Urinary bladder (tissue), 3 donors: ENCODE measurements at regions not wholly inside any gene's neighbourhood (a gene's known extent, or its start where the extent isn't known, plus 50 kb on each side); places are given as distances from the start of the nearest gene placed in this dataset.
"Not testable (repeated sequence)": the region's sequence is repeated elsewhere in the genome, so short reads cannot be mapped to it uniquely, and the experiment has no call there.

Experiments
- DNase-seq: peaks from one replicate; pipeline ENCODE4 v3.0.0-alpha.2; 2015; ENCODE audit errors: extremely low spot score
- H3K27ac ChIP-seq: one replicate; pipeline ENCODE4 v1.5.1; 2013; ENCODE audit warnings: low read depth, mild to moderate bottlenecking, moderate library complexity
- H3K36me3 ChIP-seq: one replicate; pipeline ENCODE4 v1.6.1; 2013; ENCODE audit warnings: mild to moderate bottlenecking, moderate library complexity; ENCODE audit not compliant: insufficient read depth
- H3K4me1 ChIP-seq: one replicate; pipeline ENCODE4 v1.6.1; 2013; ENCODE audit warnings: mild to moderate bottlenecking, moderate library complexity; ENCODE audit not compliant: insufficient read depth
- H3K4me3 ChIP-seq: one replicate; pipeline ENCODE4 v1.5.1; 2013; ENCODE audit warnings: low read depth, low read length
- WGBS: extraction: QIAGEN DNeasy Blood & Tissue Kit; methylation state at CpG from one replicate; pipeline ENCODE4 v1.1.7; 2013; 5-methylcytosine and 5-hydroxymethylcytosine counted together
- donor health status: healthy with polysubstance abuse.
- donor health status: healthy.

- no peaks in the 10 kb centered on the region for H3K36me3 ChIP-seq
- DNase-seq = no peak
- no peak overlapping the region for H3K4me3 ChIP-seq
- 96% methylated on average over 14 of the region's 14 CpGs for WGBS
- no peak overlapping the region for H3K27ac ChIP-seq
- H3K4me1 ChIP-seq = no peaks in the 10 kb centered on the region
Observed at GRCh38 chr16:29320274-29320999, 86.1 kb downstream of the NPIPB11 start.

GRCh38 chr16:29319726-29320125 is 86.8 kb downstream of the NPIPB11 start:
- Histone ChIP-seq H3K4me3 (no peak overlapping the region), H3K4me1 (no peaks in the 10 kb centered on the region), H3K36me3 (no peaks in the 10 kb centered on the region), H3K27ac (no peak overlapping the region)
- no peak for DNase-seq
- WGBS = 86% methylated on average over 10 of the region's 10 CpGs

- not testable (repeated sequence) for DNase-seq, H3K4me1 ChIP-seq, H3K27ac ChIP-seq, H3K36me3 ChIP-seq, H3K4me3 ChIP-seq
- 21% methylated on average over 10 of the region's 10 CpGs for WGBS
Observed at GRCh38 chr16:29318561-29318968, 87.9 kb downstream of the NPIPB11 start.

- WGBS = 92% methylated on average over 16 of the region's 16 CpGs
- Histone ChIP-seq H3K27ac (no peak overlapping the region), H3K36me3 (no peaks in the 10 kb centered on the region), H3K4me3 (no peak overlapping the region), H3K4me1 (no peaks in the 10 kb centered on the region)
- DNase-seq = no peak
Observed at GRCh38 chr16:29318037-29318436, 88.5 kb downstream of the NPIPB11 start.

- Histone ChIP-seq H3K4me1 (no peaks in the 10 kb centered on the region), H3K27ac (no peak overlapping the region), H3K36me3 (no peaks in the 10 kb centered on the region), H3K4me3 (no peak overlapping the region)
- no peak for DNase-seq
- WGBS = 96% methylated on average over 13 of the region's 13 CpGs
Observed at GRCh38 chr16:29317269-29317668, 89.2 kb downstream of the NPIPB11 start.

- DNase-seq = no peak
- Histone ChIP-seq H3K27ac (no peak overlapping the region), H3K4me3 (no peak overlapping the region), H3K36me3 (no peaks in the 10 kb centered on the region), H3K4me1 (no peaks in the 10 kb centered on the region)
- WGBS = 76% methylated on average over 12 of the region's 12 CpGs
Observed at GRCh38 chr16:29316761-29317183, 89.7 kb downstream of the NPIPB11 start.

- Histone ChIP-seq H3K27ac (no peak overlapping the region), H3K36me3 (no peaks in the 10 kb centered on the region), H3K4me3 (no peak overlapping the region), H3K4me1 (no peaks in the 10 kb centered on the region)
- WGBS = 79% methylated on average over 12 of the region's 12 CpGs
- DNase-seq = no peak
Observed at GRCh38 chr16:29315916-29316517, 90.5 kb downstream of the NPIPB11 start.

GRCh38 chr16:29315046-29315445 is 91.5 kb downstream of the NPIPB11 start:
- Histone ChIP-seq H3K27ac (no peak overlapping the region), H3K4me3 (no peak overlapping the region), H3K36me3 (no peaks in the 10 kb centered on the region), H3K4me1 (no peaks in the 10 kb centered on the region)
- DNase-seq = no peak
- WGBS = 62% methylated on average over 5 of the region's 5 CpGs

- Histone ChIP-seq H3K36me3 (no peaks in the 10 kb centered on the region), H3K27ac (no peak overlapping the region), H3K4me1 (no peaks in the 10 kb centered on the region), H3K4me3 (no peak overlapping the region)
- no peak for DNase-seq
- WGBS = 97% methylated on average over 20 of the region's 20 CpGs
Observed at GRCh38 chr16:29314292-29314934, 92.1 kb downstream of the NPIPB11 start.

- H3K36me3 ChIP-seq = no peaks in the 10 kb centered on the region
- no peak for DNase-seq
- 80% methylated on average over 9 of the region's 9 CpGs for WGBS
- H3K4me1 ChIP-seq = no peaks in the 10 kb centered on the region
- H3K27ac ChIP-seq = no peak overlapping the region
- H3K4me3 ChIP-seq = no peak overlapping the region
Observed at GRCh38 chr16:29313559-29314048, 92.9 kb downstream of the NPIPB11 start.

- H3K36me3 ChIP-seq = no peaks in the 10 kb centered on the region
- H3K27ac ChIP-seq = no peak overlapping the region
- no peak for DNase-seq
- WGBS = 70% methylated on average over 33 of the region's 33 CpGs
- H3K4me3 ChIP-seq = no peak overlapping the region
- no peaks in the 10 kb centered on the region for H3K4me1 ChIP-seq
Observed at GRCh38 chr16:29312835-29313558, 93.5 kb downstream of the NPIPB11 start.

GRCh38 chr16:29312345-29312675 is 94.2 kb downstream of the NPIPB11 start:
- WGBS = 96% methylated on average over 18 of the region's 18 CpGs
- not testable (repeated sequence) for H3K36me3 ChIP-seq, DNase-seq, H3K4me1 ChIP-seq, H3K27ac ChIP-seq, H3K4me3 ChIP-seq

- Histone ChIP-seq H3K4me3 (no peak overlapping the region), H3K36me3 (no peaks in the 10 kb centered on the region), H3K4me1 (no peaks in the 10 kb centered on the region), H3K27ac (no peak overlapping the region)
- WGBS = 95% methylated on average over 20 of the region's 20 CpGs
- no peak for DNase-seq
Observed at GRCh38 chr16:29311461-29312344, 94.8 kb downstream of the NPIPB11 start.
